ENCODE measurements at regions not wholly inside any gene's neighbourhood (a gene's known extent, or its start where the extent isn't known, plus 50 kb on each side); places are given as distances from the start of the nearest gene placed in this dataset.
A peak's percentile ranks its signal among the peaks of the same experiment; 100 is the strongest.

DNA sequence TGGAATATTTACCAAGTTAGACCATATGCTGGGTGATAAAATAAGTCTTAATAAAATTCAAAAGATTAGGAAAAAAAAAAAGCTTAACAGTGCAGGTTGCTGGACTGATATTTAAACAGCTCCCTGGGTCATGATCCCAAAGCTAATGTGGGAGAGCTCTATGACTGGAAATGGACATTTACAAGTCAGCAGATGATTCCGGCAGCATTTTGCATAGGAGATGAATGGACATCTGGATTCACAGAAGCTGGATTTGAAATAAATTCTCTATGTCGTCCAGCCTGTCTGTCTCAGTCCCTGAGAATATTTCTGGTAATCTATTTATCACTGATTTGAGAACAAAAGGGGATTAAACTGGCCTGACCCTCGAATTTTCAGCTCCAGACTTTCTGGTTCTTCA, 52.3 kb upstream of the KLHL25 start:
- no peak overlapping the region for H3K4me3 ChIP-seq (ENCODE audit: low read depth, low read length)
- H3K27me3 ChIP-seq (ENCODE audit: insufficient read depth, low read length): peaks cover 59% of the 10 kb centered on the region
- no peak overlapping the region for H2AFZ ChIP-seq (ENCODE audit: low read length, unreplicated experiment)
- no peaks in the 10 kb centered on the region for H3K79me2 ChIP-seq (ENCODE audit: control insufficient read depth, insufficient read depth, low read length, unreplicated experiment)
- no peaks in the 10 kb centered on the region for H3K36me3 ChIP-seq (ENCODE audit: insufficient read depth, low read length)
- no peak overlapping the region for H3K27ac ChIP-seq (ENCODE audit: low read depth, low read length)
- H3K4me1 ChIP-seq (ENCODE audit: control insufficient read depth, insufficient read depth, low read length, unreplicated experiment): no peaks in the 10 kb centered on the region

DNA sequence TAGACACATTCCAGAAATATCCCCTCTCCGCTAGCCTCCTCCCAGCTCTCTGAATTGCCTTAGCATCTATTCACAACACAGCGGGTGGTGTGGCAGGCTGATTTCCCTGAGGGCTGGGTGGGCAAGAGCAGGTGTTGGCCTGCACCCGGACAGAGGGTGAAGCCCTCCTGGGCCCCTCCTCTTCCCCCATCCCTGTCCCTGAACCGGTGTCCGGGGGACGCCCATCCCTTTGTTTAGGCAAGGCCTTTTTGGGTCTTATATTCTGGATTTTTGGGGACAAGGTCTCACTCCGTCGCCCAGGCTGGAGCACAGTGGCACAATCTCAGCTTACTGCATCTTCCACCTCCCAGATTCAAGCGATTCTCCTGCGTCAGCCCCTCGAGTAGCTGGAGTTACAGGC, 55.2 kb upstream of the KLHL25 start:
- Histone ChIP-seq H3K36me3 (ENCODE audit: insufficient read depth, low read length) (no peaks in the 10 kb centered on the region), H3K4me1 (ENCODE audit: control insufficient read depth, insufficient read depth, low read length, unreplicated experiment) (no peaks in the 10 kb centered on the region), H3K79me2 (ENCODE audit: control insufficient read depth, insufficient read depth, low read length, unreplicated experiment) (no peaks in the 10 kb centered on the region), H3K4me3 (ENCODE audit: low read depth, low read length) (no peak overlapping the region), H3K27me3 (ENCODE audit: insufficient read depth, low read length) (peaks cover 51% of the 10 kb centered on the region), H3K27ac (ENCODE audit: low read depth, low read length) (no peak overlapping the region), H2AFZ (ENCODE audit: low read length, unreplicated experiment) (no peak overlapping the region)

DNA sequence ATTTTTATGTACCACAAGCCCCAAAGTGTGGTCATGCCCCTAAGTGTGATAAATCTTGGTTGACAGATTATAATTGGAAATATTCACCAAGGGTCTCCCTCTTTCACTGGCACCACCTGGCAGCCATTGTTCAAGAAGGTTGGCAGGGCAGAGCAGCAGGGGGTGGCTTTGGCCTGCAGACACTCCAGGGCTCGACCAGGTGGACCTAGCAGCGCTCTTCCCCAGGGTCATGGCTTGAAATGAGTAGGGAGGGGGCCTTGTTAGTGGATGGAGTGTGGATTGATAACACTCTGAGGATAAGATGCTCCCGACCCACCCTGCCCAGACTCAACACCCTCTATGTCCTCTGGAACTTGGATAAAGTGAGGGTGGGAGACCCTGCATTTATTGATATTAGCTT, 58.2 kb upstream of the KLHL25 start:
- H3K27me3 ChIP-seq (ENCODE audit: insufficient read depth, low read length): peaks cover 43% of the 10 kb centered on the region
- no peaks in the 10 kb centered on the region for H3K36me3 ChIP-seq (ENCODE audit: insufficient read depth, low read length)
- H3K4me3 ChIP-seq (ENCODE audit: low read depth, low read length): no peak overlapping the region

DNA sequence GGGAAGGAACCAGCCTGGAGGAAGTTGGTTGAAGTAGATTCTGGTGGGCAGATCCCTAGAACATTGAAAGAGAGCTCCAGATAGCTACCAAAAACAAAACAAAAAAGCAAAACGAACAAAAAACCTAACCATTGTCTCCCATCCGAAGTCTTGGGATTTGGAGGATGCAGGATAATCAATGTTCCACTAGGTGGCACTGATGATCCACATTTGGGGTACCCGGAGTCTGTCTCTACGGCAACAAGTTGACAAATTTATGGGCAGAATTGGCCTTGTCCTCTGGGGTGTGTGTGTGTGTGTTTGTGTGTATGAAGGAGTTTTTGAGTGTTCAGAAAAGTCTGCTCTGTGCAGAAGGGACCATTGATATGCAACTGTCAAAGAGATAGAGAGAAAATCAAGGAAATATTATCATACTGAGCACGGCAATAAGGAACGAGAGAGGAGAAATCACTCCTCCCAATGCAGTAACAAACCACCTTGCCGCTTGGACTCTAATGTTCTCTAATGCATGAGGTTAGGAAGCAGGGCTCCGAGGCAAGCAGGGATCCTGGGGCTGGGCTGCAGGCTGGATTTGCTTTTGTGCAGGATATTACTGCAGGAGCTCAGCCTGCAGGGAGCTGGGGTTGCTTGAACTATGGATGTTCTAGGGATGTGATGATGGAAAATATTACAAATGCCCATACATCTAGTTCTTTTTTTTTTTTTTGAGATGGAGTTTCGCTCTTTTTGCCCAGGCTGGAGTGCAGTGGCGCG, 59.8 kb upstream of the KLHL25 start:
- Histone ChIP-seq H3K27ac (ENCODE audit: low read depth, low read length) (no peak overlapping the region), H3K36me3 (ENCODE audit: insufficient read depth, low read length) (no peaks in the 10 kb centered on the region), H3K4me1 (ENCODE audit: control insufficient read depth, insufficient read depth, low read length, unreplicated experiment) (no peaks in the 10 kb centered on the region), H3K4me3 (ENCODE audit: low read depth, low read length) (0 out of 2 replicates have a peak overlapping the region, but pooled peaks have one; percentile 22), H3K79me2 (ENCODE audit: control insufficient read depth, insufficient read depth, low read length, unreplicated experiment) (no peaks in the 10 kb centered on the region), H3K27me3 (ENCODE audit: insufficient read depth, low read length) (peaks cover 37% of the 10 kb centered on the region), H2AFZ (ENCODE audit: low read length, unreplicated experiment) (peak overlapping the region; percentile 43)

More for the DNA sequence above, 58.2 kb upstream of the KLHL25 start:
- H3K27ac ChIP-seq (ENCODE audit: low read depth, low read length): no peak overlapping the region
- no peaks in the 10 kb centered on the region for H3K79me2 ChIP-seq (ENCODE audit: control insufficient read depth, insufficient read depth, low read length, unreplicated experiment)
- no peaks in the 10 kb centered on the region for H3K4me1 ChIP-seq (ENCODE audit: control insufficient read depth, insufficient read depth, low read length, unreplicated experiment)
- H2AFZ ChIP-seq (ENCODE audit: low read length, unreplicated experiment): no peak overlapping the region

DNA sequence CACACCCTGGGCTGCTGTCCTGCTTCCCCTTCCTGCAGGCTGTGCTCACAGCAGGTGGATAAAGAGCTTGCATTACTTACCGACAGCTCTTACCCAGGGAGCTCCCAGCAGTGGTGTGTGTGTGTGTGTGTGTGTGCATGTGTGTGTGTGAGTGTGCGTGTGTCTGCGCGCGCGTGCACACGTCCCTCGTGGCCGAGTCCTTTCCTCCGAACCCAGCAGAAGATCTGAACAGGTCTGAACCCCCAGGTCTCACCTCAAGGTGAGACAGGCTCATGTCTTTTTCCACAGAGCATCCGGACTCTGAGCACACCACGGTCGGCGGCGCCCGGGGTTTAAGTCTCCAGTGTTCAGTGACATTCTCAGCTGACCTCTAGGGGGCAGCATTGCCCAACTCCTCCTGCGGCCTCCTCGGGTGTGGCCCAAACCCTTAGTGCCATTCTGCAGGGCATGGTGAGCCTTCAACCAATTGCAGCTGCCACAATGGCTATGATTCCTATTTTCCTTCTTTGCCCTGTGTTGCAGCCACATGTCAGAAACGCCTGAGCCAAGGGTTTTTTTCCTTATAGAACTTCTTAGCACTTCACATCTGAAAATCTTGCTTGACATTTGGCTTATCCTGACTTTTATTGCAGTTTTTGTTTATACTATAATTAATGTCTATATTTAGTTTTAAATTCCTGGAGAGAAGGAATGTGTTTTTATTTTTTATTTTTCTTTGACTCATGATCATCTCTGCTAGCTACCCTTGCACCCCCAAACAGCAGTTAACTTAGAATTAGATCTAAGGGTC, 64.1 kb upstream of the KLHL25 start:
- no peak overlapping the region for H2AFZ ChIP-seq (ENCODE audit: low read length, unreplicated experiment)
- H3K4me3 ChIP-seq (ENCODE audit: low read depth, low read length): no peak overlapping the region
- peaks cover 27% of the 10 kb centered on the region for H3K27me3 ChIP-seq (ENCODE audit: insufficient read depth, low read length)
- no peaks in the 10 kb centered on the region for H3K36me3 ChIP-seq (ENCODE audit: insufficient read depth, low read length)
- H3K27ac ChIP-seq (ENCODE audit: low read depth, low read length): no peak overlapping the region
- no peaks in the 10 kb centered on the region for H3K4me1 ChIP-seq (ENCODE audit: control insufficient read depth, insufficient read depth, low read length, unreplicated experiment)
- H3K79me2 ChIP-seq (ENCODE audit: control insufficient read depth, insufficient read depth, low read length, unreplicated experiment): no peaks in the 10 kb centered on the region

DNA sequence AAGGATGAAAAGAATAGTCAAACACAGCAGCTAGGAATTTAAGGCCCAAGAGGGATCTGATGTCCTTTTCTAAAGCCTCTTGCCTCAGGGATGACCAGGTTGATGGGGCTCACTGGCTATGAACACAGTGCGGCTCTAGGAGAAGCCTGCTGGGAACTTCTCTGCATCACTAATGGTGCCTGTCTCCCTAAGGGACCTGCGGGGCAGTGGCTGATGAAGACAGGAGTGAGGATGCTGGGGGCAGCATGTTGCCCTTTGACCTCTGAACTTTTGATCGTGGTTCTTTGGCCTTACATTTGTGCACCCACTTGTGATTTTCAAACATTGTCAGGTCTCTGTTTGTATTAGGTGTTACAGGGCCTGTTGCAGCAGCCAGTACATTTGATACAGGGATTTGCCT, 64.9 kb upstream of the KLHL25 start:
- H3K4me3 ChIP-seq (ENCODE audit: low read depth, low read length): no peak overlapping the region
- H3K27ac ChIP-seq (ENCODE audit: low read depth, low read length): no peak overlapping the region
- no peak overlapping the region for H2AFZ ChIP-seq (ENCODE audit: low read length, unreplicated experiment)
- H3K27me3 ChIP-seq (ENCODE audit: insufficient read depth, low read length): peaks cover 27% of the 10 kb centered on the region
- no peaks in the 10 kb centered on the region for H3K79me2 ChIP-seq (ENCODE audit: control insufficient read depth, insufficient read depth, low read length, unreplicated experiment)
- no peaks in the 10 kb centered on the region for H3K36me3 ChIP-seq (ENCODE audit: insufficient read depth, low read length)
- no peaks in the 10 kb centered on the region for H3K4me1 ChIP-seq (ENCODE audit: control insufficient read depth, insufficient read depth, low read length, unreplicated experiment)

DNA sequence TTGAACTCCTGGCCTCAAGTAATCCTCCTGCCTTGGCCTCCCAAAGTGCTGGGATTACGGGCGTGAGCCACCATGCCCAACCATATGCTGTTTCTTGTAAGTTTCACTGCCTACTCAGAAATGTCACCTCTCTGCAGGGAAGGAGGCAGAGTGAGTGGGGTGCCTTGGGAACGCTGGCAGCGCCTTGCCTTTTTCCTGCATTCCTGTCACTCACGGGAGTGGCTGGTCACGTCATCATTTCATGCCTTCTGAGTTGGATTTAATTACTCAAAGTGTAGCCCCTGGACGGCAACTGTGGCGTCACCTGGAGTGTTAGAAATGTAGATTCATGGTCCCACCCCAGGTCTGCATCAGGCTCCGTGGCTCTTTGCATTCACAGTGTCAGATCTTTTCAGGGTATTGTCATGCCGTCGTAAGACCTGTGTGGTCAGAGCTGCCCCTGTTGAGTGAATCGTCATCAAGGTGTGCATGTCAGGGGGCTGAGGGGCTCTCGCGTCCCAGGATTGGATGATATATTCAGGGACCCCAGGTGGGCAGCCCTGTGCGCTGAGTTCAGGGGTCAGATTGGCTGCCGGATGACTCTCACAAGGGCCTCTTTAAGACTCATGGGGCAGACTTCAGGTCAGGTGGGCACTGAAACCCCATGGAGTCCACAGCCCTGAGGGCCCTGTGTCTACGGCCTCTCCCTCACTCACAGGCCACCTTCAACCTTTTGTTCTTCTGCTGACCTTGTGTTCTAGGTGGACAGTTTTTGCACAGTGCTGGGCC, 65.9 kb upstream of the KLHL25 start:
- Histone ChIP-seq H3K36me3 (ENCODE audit: insufficient read depth, low read length) (no peaks in the 10 kb centered on the region), H2AFZ (ENCODE audit: low read length, unreplicated experiment) (no peak overlapping the region), H3K27ac (ENCODE audit: low read depth, low read length) (no peak overlapping the region), H3K4me3 (ENCODE audit: low read depth, low read length) (no peak overlapping the region), H3K27me3 (ENCODE audit: insufficient read depth, low read length) (peaks cover 31% of the 10 kb centered on the region), H3K4me1 (ENCODE audit: control insufficient read depth, insufficient read depth, low read length, unreplicated experiment) (no peaks in the 10 kb centered on the region), H3K79me2 (ENCODE audit: control insufficient read depth, insufficient read depth, low read length, unreplicated experiment) (no peaks in the 10 kb centered on the region)

DNA sequence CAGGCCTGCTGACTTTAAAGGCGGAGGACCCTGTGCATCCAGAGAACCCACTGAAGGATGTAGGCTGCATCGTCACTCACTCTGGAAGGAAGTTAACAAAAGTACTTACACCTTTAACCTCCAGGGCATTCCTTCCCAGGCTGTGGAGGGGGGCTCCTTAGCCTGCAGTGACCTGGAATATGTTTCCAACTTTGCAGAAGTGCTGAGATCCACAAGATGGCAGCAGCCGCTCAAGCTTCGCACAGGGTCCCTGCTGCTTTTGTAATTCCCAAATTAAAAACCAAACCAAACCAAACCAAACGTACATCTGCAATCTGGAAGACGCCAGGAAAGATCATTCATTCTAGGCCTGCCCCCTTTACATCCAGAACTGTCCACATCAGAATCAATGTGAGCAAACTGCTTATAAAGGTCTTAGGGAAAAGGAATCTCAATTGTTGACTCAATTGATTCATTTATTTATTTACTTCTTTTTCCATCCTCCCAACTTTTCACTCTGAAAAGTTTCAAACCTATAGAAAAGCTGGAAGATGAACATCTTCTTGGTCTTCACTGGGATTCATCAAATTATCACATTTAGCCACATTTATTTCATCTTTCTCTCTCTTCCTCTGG, 70.5 kb upstream of the KLHL25 start:
- H3K79me2 ChIP-seq (ENCODE audit: control insufficient read depth, insufficient read depth, low read length, unreplicated experiment): no peaks in the 10 kb centered on the region
- no peak overlapping the region for H2AFZ ChIP-seq (ENCODE audit: low read length, unreplicated experiment)
- H3K4me3 ChIP-seq (ENCODE audit: low read depth, low read length): no peak overlapping the region
- H3K27me3 ChIP-seq (ENCODE audit: insufficient read depth, low read length): peaks cover 41% of the 10 kb centered on the region
- no peaks in the 10 kb centered on the region for H3K36me3 ChIP-seq (ENCODE audit: insufficient read depth, low read length)
- no peak overlapping the region for H3K27ac ChIP-seq (ENCODE audit: low read depth, low read length)
- no peaks in the 10 kb centered on the region for H3K4me1 ChIP-seq (ENCODE audit: control insufficient read depth, insufficient read depth, low read length, unreplicated experiment)

DNA sequence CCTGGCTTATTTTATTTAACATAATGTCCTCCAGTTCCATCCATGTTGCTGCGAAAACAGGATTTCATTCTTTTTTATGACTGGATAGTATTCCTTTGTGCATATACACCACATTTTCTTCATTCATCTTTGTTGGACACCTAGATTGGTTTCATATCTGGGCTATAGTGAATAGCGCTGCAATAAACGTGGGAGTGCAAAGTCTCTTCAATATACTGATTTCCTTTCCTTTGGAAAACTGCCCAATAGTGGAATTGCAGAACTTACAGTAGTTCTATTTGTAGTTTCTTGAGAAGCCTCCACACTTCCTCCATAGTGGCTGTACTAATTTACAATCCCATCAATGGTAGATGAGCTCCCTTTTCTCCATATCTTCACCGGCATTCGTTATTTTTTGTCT, 72.5 kb upstream of the KLHL25 start:
- H3K27ac ChIP-seq (ENCODE audit: low read depth, low read length): no peak overlapping the region
- H3K4me3 ChIP-seq (ENCODE audit: low read depth, low read length): no peak overlapping the region
- peaks cover 42% of the 10 kb centered on the region for H3K27me3 ChIP-seq (ENCODE audit: insufficient read depth, low read length)
- H2AFZ ChIP-seq (ENCODE audit: low read length, unreplicated experiment): no peak overlapping the region
- no peaks in the 10 kb centered on the region for H3K79me2 ChIP-seq (ENCODE audit: control insufficient read depth, insufficient read depth, low read length, unreplicated experiment)
- H3K4me1 ChIP-seq (ENCODE audit: control insufficient read depth, insufficient read depth, low read length, unreplicated experiment): no peaks in the 10 kb centered on the region
- no peaks in the 10 kb centered on the region for H3K36me3 ChIP-seq (ENCODE audit: insufficient read depth, low read length)

DNA sequence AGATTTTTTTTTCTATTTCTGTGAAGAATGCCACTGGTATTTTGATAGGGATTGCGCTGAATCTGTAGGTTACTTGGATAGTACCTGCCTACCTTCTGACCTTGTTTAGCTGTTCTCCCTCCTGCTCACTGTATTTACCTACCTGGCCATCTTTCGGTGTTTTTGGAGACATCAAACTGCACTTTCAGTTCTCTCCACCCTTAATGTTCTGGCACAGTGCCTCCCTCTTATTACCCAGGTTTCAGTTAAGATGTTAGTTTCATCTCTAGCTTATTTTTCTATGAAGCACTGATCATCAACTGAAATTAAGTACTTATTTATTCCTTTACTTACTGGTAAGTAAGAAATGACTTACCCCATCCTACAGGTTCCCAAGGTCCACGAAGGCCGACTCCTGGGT, 74.4 kb upstream of the KLHL25 start:
- H3K27ac ChIP-seq (ENCODE audit: low read depth, low read length): no peak overlapping the region
- H3K79me2 ChIP-seq (ENCODE audit: control insufficient read depth, insufficient read depth, low read length, unreplicated experiment): no peaks in the 10 kb centered on the region
- H2AFZ ChIP-seq (ENCODE audit: low read length, unreplicated experiment): no peak overlapping the region
- H3K27me3 ChIP-seq (ENCODE audit: insufficient read depth, low read length): peaks cover 45% of the 10 kb centered on the region
- no peaks in the 10 kb centered on the region for H3K4me1 ChIP-seq (ENCODE audit: control insufficient read depth, insufficient read depth, low read length, unreplicated experiment)
- no peak overlapping the region for H3K4me3 ChIP-seq (ENCODE audit: low read depth, low read length)
- H3K36me3 ChIP-seq (ENCODE audit: insufficient read depth, low read length): no peaks in the 10 kb centered on the region
